Erythroblast (primary cell): ENCODE measurements at regions not wholly inside any gene's neighbourhood (a gene's known extent, or its start where the extent isn't known, plus 50 kb on each side); places are given as distances from the start of the nearest gene placed in this dataset.

Experiments
- DNase-seq, 2 experiments: peaks; one replicate each; lab custom pipeline; 2025; lab: John Stamatoyannopoulos, UW
- GATA1 ChIP-seq: IDR thresholded peaks from 2 replicates; pipeline ENCODE4 v1.6.1; 2011; ENCODE audit warnings: low read depth, mild to moderate bottlenecking, control low read depth, low read length, moderate library complexity
- POLR2A ChIP-seq: IDR thresholded peaks from 2 replicates; pipeline ENCODE4 v1.6.1; 2011; ENCODE audit warnings: mild to moderate bottlenecking, low read length

DNA sequence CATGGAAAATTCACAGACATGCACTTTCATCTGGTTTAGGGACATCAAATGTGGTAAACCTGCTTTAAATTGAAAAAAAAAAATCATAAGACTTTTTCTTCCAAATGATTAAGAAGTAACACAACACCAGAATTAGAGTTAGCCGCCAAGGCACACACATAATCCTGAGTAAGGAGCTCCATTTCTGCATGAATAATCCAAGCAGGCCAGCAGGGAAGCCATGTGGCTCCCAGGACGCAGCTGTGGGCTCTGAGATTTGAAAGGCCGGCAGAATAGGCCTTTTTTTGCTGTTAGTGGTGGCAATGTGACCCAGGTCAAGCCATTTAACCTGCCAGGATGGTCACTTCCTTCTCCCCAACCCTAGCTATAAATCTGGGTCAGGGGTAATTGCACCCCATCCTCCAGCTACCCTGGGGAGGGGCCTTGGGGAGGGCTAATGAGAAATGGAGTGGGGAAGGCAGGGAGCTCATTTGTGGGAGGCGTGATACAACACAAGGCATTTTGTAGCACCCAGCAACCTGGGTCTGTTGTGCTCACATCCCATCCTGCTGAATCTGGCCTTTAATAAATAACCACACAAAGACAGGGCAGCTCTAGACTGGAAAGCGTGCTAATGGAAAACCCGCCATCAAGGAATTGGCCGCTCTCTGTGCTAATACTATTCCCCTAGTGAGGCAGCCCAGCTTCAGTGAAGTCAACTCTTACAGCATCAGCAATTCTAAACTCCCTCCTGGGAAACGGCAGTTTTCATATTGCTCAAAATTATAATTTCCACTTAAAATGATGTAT, 178.5 kb downstream of the RHOU start:
- TF ChIP-seq POLR2A = no peak
- TF ChIP-seq GATA1 = no peak
- no peak for DNase-seq

DNA sequence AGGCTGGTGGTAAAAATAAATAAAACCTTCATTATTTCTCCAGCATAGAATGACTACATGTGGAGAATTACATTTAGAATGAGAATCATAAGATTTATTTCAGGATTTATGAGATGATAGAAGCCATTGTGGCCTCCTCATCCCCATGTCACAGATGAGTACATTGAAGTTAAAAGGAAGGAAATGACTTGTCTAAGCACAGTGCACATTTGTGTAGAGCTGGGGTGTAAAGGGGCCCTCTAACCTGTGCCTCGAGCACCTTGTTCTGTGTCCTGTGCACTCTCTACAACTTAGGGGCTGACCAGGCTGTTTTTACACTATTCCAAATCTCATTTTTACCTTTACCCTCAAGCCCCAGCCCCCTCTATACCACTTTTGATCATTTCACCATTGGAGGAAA, 179.4 kb downstream of the RHOU start:
- TF ChIP-seq POLR2A (no peak), GATA1 (no peak)
- DNase-seq = no peak

DNA sequence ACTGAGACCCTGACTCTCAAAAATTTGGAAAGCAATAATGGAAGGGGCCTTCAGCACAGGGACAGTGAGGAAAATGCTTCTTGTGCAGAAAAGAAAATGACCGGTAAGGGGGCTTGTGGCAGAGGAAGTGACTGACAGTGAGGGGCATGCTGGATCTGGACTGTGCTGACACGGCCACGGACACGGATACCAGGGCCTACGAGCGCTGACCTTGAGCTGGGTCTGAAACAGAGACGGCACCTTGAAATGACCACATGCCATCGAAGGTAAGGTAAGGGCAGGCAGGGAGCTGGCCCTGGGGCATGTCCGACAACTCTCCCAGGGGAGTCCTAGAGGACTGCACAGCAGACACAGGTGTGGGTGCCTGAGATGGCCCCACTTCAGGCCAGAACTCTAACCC, 182.1 kb downstream of the RHOU start:
- DNase-seq = no peak
- TF ChIP-seq POLR2A (no peak), GATA1 (no peak)

DNA sequence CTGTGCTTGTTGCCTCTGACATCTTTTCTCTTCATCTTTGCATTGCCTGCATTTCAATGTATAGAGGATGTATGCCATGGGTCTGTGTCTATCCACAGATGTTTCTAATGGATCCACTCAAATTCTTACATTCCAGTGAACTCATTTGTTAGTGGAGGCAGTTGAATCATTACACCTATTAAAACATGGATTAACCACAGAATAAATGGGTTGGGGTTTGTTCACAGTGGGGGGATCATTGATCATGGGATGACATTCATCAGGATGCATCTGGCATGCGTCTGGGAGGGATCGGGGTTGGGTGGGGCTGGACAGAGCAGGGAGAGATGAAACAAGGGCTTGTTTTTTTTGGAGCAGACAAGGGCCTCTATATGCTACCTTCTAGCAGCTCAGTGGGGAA, 182.5 kb downstream of the RHOU start:
- no peak for DNase-seq

DNA sequence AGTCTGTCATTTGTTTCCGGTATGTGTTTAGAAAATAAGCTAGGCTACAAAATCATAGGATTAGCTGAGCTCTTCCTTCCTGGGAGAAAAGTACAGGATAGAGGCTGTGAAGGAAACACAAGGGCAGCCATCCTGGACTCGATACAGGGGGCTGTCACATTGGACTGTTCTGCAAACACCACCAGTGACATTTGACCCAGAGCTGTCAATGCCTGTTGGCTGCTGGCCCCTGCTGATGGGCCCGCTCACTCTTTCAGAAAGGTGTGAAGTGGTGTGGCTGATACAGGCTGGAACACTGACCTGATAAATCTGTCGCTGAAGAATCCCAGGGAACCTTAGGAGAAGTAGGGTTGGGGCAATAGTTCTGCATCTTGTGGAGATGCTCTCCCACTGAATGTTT, 183.1 kb downstream of the RHOU start:
- no peak for DNase-seq
- TF ChIP-seq POLR2A (no peak), GATA1 (no peak)

More for the DNA sequence above, 182.5 kb downstream of the RHOU start:
- TF ChIP-seq GATA1 (no peak), POLR2A (no peak)

DNA sequence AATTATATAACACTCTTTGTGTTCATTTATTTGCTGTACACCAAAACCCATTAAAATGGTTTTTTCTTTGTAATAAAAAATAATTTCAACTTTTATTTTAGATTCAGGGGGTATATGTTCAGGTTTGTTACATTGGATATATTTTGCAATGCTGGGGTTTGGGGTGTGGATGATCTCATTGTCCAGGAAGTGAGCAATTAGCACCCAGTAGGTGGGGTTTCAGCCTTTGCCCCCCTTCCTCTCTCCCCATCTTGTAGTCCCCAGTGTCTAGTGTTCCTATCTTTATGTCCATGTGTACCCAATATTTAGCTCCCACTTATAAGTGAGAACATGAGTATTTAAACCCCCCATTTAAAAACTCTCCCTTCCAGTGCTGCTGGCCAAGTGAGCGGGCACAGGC, 184.6 kb downstream of the RHOU start:
- TF ChIP-seq GATA1 (no peak), POLR2A (no peak)

DNA sequence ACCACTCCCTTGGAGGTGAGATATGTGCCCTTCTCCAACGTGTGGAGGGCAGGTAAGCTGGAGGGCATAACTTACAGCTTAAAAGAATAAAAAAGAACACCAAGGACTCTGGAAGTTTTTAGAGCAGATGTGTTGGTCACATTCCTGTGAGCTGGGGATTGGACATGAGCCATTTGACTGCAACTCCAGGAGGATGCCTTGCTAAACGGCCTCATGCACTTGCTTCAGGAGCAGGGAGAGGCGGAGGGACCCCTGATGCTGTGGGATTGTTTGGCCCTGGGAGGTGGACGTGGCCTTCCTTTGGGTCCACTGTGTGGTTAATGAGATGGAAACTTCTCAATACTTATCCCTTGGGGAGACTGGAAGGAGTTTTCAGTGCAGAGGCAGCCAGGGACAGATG, 185.6 kb downstream of the RHOU start:
- no peak for DNase-seq
- TF ChIP-seq GATA1 (no peak), POLR2A (no peak)

More for the DNA sequence above, 184.6 kb downstream of the RHOU start:
- DNase-seq = no peak

DNA sequence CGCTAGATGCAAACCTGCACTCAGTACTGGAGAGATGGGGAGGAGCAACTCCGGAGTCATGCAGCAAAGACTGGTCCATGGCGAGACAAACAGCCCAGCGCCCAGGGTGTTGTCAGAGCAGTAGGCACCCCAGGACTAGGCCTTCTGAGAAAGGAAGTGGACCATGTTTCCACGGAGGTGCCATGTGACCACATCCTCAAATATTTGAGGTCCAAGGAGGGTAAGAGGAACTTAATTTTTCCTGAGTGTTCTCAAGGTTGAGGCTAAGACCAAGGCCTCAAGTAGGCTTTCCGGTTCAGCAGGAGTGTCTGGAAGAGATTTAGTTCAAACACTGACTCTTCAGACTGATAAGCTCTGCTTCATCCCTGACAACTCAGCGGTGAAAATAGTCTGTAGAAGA, 186.2 kb downstream of the RHOU start:
- no peak for TF ChIP-seq POLR2A
- no peak for TF ChIP-seq GATA1
- DNase-seq = no peak

DNA sequence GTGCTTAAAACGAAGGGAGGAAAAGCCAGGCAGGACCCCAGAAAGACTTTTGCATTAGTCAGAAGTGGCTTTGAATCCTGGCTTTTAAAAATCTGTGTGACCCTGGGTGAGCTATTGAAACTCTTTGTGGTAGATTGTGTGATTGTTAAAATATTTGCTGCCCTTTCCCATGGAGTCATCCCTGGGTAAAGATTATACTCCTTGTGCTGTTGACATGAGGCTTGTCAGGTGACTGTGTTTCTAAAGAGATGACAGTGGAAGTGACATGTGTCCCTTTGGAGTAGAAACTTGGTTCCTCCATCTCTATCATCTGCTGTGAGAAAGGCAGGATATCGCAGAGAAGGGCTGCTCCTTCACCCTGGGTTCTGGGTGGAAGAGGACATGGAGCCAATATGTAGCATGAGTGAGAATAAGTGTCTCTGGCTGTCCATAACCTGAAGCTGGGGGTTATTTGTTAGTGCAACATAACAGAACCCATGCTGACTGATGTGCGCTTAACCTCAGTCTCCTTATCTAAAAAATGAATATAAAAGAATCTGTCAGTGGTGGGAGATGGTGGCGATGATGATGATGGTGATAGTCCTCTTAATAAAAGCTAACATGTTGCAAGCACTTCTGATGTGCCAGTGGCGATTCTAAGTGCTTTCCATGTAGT, 187.6 kb downstream of the RHOU start:
- no peak for DNase-seq
- TF ChIP-seq POLR2A (no peak), GATA1 (no peak)

DNA sequence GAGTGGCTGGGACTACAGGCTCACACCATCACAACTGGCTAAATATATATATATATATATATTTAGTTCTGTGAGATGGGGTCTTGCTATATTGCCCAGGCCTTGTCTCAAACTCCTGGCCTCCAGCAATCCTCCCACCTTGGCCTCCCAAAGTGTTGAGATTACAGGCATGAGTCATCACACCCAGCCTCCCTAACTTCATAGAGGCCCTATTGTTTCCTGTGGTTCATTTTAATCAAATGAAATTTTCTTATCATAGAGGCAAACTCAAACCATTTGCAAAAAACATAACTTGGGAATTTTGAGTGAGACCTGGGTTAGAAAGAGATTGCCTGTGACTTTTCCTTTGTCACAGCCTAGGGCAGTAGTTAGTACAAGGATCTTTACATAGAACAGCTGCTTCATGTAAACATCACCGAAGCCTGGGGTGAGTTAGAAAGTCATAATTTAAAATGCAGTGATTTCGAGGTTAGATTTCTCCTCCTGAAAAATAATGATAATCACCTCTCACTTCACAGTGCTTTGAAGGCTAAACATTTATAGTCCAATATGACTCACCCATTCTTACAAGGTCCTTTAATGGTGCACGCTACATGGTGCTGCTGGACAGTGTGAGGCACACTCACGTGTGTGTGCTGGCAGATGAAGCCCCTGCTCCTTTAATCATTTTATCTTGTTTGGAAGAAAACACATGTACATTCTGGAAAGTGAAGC, 188.9 kb downstream of the RHOU start:
- DNase-seq = no peak
- TF ChIP-seq POLR2A (no peak), GATA1 (no peak)

DNA sequence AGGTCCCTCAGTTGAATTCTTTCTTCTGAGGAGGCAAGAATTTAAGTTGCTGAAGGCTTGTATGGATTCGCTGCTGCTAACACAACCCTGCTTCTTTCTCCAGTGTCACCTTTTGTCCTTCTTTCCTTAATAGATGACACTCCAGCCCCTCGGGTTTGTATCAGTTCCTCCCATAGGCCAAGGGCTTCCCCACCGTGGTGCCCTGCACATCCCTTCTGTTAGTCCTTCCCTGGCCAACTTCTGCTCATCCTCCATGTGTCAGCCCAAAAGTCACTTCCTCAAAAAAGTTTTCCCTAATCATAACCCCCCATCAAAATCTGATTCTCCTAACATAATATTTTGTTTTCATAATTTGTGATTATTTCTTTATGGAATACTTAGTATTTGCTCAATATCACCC, 190.4 kb downstream of the RHOU start:
- TF ChIP-seq POLR2A = no peak
- no peak for DNase-seq

DNA sequence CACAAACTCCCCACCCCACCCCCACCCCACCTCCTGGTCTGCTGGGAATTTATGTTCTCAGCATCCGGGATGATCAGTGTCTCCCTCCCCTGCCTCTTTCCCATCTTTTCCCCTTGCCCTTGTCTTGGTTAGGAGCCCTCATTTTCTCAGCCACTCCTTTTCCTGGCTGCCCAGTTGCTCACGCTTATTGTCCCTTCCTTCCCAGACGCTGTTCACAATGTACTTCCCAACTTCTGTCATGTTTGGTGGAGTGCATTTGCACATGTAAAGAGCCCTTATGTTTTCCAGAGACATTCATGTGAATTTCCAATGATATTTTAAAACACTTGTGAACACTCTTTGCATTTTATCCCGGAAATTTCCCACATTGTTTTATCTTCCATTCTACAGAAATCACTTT, 192.1 kb downstream of the RHOU start:
- TF ChIP-seq GATA1 (no peak), POLR2A (no peak)
- DNase-seq = no peak

DNA sequence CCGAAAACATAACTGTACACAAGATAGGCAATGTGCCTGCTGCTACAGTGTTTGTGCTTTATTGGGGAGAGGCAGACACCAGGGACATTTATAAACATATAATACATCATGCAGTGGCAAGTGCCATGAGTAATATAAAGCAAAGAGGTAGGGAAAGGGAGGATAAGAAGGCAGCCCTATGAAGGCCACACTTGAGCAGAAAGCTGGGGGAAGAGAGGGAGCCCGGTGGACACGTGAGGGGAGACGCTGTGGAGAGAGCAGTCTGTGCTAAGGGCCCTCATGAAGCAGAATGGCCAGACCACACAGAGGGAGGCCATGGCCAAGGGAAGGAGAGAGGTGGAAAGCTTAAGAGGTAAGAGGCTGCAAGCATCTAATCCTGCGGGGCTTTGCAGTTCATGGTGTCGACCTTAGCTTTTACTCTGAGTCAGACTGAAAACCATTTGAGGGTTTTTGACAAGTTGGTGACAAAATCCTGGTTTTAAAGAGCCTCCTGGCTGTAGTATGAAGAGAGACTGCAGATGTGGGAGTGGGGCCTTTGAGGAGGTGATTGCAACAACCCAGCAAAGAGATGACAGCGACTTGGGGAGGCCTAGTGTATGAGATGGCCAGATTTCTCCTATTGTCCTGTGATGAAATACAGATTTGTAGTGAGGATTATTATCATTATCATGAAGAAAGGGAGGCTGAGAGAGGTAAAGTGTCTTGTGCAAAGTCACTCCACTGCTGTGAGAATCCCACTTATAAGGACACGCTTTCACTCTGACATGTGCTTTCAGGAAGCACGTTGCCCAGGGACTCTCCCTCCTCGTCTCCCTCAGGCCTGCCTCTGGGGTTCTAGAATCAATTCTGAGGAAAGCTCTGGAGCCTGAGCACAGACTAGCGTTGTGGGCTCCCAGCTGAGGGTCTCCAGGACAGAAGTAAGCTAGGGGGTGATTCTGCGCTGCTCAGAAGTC, 192.9 kb downstream of the RHOU start:
- TF ChIP-seq GATA1 (no peak), POLR2A (no peak)
- DNase-seq = no peak

DNA sequence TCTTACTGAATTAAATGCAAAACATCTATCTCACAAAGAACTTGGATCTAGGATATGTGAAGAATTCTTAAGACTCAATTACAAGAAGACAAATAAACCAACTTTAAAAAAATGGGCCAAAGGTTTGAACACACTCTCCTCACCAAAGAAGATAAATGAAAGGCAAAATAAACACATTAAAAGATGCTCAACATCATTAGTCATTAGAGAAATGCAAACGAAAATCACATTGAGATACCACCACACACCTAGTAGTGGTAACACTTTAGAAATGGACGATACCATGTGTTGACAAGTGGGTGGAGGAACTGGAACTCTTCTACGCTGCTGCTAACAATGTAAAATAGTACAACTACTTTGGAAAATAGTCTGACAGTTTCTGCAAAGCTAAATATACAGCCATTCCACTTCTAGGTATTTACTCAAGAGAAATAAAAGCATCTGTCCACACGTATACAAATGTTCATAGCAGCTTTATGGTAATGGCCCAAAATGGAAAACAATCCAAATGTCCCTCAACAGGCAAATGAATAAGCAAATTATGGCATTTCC, 194.3 kb downstream of the RHOU start:
- no peak for DNase-seq
- TF ChIP-seq GATA1 (no peak), POLR2A (no peak)
